COLO668 (cell line): ENCODE measurements at regions not wholly inside any gene's neighbourhood (a gene's known extent, or its start where the extent isn't known, plus 50 kb on each side); places are given as distances from the start of the nearest gene placed in this dataset.
"Not testable (repeated sequence)": the region's sequence is repeated elsewhere in the genome, so short reads cannot be mapped to it uniquely, and the experiment has no call there.

Source experiments
- DNase-seq: peaks from one replicate; lab custom pipeline; 2025; ENCODE audit not compliant: unreplicated experiment; lab: John Stamatoyannopoulos, UW

DNA sequence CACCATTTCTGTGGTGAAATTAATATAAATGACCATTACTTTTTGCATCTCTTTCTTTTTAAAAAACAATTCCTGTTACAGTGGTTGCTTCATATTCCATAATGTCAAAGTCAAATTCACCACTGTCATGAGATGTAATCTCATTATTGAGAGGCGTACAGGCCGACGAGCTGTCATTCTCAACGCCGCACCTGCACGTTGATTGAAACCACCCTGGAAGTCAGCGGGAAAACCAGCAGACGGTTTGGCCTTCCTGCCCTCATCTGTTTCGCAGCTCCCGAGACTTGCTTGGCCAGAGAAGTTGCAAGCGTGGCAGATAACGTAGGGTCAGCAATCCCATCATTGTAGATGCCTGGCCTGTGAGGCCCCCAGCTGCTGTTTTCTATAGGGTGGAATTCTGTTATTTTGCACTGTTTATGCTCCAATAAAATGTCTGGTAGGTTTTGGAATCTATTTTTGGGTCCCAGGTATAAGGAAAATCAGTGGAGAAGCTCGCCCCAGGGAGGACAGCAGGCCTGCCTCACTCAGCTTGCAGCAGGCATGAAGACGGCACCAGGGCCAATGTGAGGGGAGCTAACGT is 153.4 kb downstream of the SOX1 start:
- DNase-seq: no peak

- no peak for DNase-seq
These were observed 154.0 kb downstream of the SOX1 start for GRCh38 chr13:112220925-112221324.

GRCh38 chr13:112222971-112223370 is 153.2 kb upstream of the SPACA7 start:
- DNase-seq: no peak

- not testable (repeated sequence) for DNase-seq
These were observed 152.2 kb upstream of the SPACA7 start for GRCh38 chr13:112223929-112224328.

DNA sequence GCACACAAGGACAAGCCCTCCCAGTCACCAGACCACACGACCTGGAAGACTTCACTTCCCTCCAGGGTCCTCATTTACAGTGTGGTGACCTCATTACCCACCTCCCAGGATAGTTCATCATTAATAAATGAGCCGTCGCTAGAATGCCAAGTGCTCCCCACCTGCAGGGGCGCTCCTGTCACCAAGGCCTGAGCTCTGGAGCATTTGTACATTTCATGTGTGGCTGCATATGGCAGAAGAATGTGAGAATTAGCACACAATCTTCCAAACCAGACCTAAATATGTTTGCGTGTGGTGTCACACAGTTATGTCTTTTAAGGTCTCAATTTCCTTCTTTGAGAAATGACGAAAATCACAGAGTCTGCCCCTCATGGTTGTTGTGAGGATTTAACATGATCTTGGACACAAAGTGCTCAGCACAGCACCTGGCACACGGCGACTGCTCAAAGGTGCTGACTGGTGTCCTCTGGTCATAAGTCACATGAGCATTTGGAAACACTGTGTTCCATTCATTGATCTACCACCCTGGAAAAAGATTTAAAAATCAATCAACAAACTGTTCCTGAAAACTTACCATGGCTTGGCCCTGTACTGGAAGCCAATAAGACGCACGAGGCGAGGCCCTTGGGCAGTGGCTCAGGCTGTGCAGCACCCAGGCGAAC is 150.6 kb upstream of the SPACA7 start:
- DNase-seq: no peak

DNA sequence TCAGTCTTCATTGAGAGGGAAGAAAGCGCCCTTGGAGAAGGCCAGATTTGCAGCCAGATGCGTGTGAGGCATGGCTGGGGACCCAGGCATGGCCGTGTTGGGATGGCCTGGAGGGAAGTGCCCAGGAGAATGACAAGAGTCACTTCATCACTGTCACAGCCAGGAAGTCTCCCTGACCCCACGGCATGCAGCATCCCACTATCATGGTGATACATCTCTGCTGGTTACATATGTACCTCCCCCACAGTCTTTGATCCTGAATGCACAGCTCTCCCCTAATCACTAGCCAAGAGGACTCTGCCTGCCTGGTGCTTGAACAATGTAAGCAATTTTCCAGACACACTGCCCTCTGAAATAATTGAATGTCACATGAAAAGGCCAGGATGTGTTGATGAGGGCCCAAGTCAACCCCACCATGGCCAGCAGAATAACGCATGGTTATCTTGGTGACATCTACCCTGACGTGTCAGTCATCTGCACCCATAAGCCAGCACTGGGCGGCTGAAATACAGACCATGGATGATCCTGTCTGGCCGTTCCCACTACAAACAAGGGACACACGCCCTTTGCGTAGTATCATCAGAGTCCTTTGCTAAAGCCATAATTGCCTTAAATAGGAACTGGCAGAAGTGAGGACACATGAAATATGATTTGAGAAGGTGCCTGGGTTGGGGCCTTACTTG is 149.7 kb upstream of the SPACA7 start:
- DNase-seq: no peak

DNA sequence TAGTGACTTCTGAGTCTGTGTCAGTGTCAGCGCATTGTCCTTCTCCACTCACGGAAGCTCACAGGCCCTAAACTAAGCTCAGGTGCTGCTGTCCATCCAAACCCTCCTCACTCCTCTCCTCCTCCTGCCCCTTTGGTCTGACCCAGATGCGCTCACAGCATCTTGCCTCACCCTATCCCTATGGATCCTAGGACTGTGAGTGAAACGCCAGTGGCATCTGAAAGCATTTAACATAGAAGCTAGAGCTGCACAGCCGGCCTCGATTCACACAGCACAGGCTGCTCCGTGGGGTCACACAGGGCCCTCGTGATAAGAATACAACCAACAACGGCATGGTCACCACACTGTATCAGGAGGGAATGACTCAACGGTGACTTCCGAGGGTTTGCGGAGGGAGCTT is 149.1 kb upstream of the SPACA7 start:
- DNase-seq: no peak

DNA sequence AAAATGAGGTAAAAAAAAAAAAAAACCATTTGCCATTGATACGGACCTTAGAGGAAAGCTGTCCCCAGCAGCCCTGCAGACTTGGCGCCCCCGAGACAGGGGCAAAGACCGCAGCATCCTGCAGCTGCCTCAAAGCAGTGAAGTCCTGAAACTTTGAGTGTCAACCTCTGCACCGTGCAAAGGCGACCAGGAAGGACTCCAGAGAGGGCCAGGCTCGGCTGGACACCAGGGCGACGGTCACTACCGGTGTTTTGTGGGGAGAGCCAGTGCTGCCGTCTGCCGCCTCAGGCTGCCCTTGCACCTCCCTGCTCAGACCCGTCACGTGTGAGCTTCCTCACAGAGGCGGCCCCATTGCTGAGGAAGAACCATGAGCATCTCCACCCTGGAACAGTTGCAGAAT is 146.7 kb upstream of the SPACA7 start:
- no peak for DNase-seq

DNA sequence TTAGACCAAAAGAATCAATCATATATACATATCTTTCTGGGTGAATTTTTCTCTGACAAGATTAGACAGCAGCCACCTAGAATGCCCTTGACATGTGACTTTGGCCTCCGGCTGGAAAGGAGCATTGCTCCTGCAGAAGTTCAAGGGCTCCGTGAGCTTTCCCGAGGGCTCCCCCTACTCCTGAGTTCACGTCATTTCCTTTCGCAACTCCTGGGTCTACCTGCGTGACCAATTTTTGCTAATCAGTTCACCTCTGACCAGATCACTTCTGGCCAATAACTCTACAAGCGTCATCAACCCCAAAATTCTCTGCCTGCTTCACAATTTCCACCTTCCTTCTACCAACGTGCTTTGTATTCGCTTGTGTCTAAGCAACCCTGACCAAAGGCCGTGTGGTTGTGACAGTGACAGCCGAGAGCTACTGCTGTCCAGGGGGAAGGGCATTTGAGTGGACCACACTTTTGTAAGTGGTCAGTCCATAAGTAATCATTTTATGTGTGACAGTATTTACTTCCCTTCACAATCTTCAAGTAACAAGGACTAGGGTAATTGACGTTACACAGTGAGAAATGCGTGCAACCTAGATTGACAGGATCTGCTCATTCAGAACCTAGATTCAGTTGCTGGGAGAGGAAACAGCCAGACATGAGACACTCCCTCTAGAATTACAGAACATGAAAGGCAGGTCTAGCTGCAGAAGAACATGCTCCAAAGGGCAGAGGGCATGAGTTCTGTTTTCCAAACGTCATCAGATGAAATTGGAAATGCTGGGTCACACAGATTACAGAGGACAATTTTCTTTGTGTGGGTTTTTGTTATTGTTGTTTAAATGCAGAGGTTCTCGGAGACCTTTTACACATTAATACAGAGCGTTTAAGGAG is 145.9 kb upstream of the SPACA7 start:
- no peak for DNase-seq

DNA sequence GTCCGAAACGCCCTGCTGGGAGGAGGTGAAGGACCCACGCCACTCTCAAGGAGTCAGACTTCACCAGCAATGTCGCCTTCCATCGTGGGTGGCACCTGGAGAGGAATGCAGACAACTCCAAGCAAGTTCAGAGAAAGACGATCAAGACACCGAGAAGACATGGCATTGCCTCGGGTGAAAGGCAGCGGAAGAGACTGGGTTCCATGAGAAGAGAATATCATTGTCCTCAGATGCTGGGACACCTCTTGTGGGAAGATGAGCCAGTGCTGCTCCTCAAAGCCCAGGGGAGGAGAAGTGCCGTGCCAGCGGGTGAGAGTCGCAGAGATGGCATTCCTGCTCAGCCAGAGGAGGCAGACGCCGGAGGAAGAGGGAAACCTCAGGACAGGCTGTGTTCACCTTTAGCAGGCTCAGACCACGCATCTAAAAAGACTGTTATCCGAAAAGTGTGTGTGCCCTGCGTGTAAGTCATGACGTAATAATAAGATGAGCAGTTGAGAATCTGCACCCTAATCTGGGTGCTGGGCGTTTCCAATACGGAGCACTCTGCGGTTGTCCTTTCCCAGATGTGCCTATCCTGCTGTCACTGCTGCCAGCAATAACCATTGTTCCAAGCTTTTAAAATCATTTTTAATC is 144.6 kb upstream of the SPACA7 start:
- DNase-seq: no peak

DNA sequence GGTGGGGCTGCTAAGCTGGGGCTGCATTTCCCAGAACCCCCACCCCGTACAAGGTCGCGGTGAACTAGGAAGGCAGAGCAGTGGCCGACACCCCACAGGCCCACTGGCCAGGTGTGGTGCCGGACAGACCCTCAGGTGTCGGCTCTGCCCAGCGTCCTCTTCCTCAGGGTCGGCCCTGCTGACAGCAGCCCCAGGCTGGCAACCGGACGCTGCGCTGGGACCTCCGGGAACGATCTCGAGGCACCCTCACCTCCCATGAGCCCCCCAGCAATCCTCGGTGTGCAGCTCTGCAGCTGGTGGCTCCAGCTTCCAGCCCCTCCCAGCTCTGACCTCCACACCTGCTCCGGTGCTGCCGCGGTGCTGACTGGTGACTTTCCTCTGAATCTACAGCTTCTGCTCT is 142.9 kb upstream of the SPACA7 start:
- no peak for DNase-seq

DNA sequence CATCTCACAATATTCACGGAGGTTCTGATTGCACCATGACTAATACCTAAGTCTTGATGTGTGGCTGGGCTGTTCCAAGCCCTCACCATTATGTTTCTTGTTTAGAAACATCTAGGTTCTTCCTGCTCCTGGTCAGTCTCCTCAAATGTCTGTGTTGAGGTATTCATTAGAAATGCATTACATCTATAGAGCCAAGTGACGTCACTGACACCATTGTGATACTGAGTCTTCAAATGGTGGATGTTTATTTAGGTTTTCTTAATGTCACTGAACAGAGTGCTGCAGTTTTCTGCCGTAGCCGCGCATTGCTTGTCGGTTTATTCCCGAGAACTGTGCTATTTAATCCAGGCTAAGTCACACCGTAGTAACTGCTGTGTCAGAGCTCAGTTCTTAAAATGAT is 142.4 kb upstream of the SPACA7 start:
- no peak for DNase-seq

- no peak for DNase-seq
These were observed 141.9 kb upstream of the SPACA7 start for GRCh38 chr13:112234131-112234875.

DNA sequence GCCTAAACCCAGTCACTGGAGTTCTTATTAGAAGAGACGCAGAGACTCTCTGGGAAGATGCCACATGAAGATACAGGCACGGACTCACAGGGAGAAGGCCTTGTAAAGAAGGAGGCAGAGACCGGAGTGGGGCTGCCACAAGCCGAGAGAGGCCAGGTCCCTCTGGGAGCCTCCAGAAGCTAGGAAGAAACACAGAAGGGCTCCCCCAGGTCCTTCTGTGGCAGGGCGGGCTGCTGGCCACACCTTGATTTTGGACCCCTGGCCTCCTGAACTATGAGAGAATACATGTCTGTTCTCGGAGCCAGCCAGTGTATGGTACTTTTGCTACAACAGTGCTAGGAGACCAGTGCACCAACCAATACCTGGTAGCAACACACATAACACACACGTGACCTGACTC is 140.1 kb upstream of the SPACA7 start:
- no peak for DNase-seq

DNA sequence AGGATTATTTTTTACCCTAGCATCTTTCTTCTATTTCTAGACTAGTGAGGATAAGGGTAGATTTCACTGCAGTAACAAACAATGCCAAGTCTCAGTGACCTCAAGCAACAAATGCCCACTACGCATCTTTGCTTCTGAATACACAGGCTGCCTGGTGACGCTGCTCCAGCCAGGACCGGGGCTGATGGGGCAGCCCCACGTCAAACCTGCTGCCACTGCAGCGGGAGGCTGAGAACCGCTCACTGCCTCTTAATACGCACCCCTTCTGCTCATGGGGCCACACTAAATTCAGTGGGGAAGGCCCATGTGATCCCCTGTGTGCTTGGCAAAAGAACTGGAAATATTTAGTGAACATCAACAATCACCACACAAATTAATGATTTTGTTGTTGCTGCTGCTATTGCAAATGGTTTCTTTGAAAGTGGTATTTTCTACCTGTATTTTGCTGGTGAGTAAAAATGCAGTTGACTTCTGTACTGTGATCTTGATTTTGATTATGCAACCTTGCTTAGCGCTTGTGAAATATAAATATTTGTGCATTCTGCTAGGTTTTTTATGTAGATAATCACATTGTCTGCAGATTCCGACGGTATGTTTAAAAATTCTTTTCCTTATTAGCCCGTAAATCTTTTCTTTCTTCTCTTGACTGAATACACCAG is 139.5 kb upstream of the SPACA7 start:
- no peak for DNase-seq

GRCh38 chr13:112238436-112238995 is 137.6 kb upstream of the SPACA7 start:
- DNase-seq: no peak

DNA sequence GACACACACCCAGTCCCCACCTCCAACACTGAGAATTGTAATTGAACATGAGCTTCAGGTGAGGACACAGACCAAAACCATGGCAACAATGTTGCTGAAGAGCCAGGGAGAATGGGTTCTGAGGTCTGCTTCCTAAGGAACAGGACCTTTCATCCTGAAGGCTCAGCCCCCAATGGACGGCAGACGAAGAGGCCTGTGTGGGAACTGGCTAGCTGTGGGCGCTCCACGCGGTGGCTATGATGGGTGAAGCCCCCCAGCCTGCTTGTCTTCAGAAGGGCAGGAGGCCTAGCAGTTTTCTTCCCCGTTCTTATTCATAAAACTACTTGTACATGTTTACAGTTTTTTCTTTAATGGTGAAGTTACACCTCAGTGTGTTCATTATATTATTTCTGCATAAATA is 136.1 kb upstream of the SPACA7 start:
- no peak for DNase-seq

DNA sequence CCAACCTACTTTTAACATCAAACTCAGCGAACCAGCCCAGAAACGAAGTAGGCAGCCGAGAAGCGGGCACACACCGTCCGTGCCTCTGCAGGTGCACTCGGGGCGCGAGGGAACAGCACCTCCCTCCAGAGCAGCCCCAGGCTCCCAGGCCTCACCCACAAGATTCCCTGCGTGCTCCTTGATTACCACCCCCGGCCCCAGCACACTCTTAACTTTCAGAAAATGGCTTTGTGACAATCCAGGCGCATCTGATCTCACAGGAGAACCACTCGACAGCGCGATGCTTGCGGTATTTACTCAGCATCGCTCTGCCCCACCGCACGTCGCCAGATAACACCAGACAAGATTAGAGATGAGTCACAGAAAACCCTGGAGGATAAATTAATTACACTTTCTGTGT is 134.9 kb upstream of the SPACA7 start:
- DNase-seq: peak; percentile 48

GRCh38 chr13:112242777-112243176 is 133.4 kb upstream of the SPACA7 start:
- DNase-seq: no peak

DNA sequence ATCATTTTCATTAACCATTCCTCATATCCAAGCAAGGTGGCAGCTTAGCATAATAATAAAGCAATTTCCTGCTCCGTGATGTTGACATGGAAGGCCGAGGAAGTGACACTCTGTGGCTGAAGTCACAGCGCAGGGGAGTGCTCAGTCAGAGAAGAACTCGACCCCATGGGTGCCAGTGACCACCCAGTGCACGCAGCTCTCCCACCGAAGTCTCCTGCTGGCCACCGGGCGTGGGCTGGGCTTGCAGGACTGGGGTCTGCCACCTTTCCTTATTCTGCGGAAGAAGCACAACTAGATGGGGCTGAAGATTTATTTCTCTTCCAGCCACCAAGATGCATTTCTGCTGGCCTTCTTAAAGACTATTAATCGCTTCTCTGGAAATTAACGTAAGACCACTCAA is 132.1 kb upstream of the SPACA7 start:
- no peak for DNase-seq
